ENCODE measurements at regions not wholly inside any gene's neighbourhood (a gene's known extent, or its start where the extent isn't known, plus 50 kb on each side); places are given as distances from the start of the nearest gene placed in this dataset.

DNA sequence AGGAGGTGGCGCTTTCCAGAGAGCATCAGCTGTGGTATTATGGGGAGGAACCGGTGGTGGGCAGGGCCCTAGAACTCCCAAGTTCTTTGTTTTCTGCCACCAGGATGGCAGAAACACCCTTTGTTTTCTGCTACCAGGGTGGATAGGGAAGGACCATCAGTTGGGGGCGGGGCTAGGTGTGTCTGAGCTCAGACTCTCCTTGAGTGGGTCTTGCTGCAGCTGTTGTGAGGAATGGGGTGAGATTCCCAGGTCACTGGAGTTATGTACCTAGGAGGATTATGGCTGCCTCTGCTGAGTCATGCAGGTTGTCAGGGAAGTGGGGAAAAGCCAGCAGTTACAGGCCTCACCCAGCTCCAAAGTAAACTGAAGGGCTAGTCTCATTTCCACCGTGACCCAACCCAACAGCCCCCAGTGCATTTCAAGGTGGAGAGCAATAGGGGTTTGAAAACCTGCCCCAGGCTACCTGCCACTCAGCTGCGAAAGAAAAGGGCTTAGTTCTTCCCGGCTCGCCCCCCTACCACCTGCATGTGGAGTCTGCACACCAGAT lies 167.8 kb upstream of the FAM241A start:
- TF ChIP-seq, protein P1, sequence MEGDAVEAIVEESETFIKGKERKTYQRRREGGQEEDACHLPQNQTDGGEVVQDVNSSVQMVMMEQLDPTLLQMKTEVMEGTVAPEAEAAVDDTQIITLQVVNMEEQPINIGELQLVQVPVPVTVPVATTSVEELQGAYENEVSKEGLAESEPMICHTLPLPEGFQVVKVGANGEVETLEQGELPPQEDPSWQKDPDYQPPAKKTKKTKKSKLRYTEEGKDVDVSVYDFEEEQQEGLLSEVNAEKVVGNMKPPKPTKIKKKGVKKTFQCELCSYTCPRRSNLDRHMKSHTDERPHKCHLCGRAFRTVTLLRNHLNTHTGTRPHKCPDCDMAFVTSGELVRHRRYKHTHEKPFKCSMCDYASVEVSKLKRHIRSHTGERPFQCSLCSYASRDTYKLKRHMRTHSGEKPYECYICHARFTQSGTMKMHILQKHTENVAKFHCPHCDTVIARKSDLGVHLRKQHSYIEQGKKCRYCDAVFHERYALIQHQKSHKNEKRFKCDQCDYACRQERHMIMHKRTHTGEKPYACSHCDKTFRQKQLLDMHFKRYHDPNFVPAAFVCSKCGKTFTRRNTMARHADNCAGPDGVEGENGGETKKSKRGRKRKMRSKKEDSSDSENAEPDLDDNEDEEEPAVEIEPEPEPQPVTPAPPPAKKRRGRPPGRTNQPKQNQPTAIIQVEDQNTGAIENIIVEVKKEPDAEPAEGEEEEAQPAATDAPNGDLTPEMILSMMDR (IDR thresholded peaks at IDR 0.05) = no peak
- TF ChIP-seq POLR2A (IDR thresholded peaks at IDR 0.05) = no peak
